ENCODE measurements at regions not wholly inside any gene's neighbourhood (a gene's known extent, or its start where the extent isn't known, plus 50 kb on each side); places are given as distances from the start of the nearest gene placed in this dataset.
"Not testable (repeated sequence)": the region's sequence is repeated elsewhere in the genome, so short reads cannot be mapped to it uniquely, and the experiment has no call there.

- not testable (repeated sequence) for TF ChIP-seq CTCF, POLR2A (IDR thresholded peaks at IDR 0.05)
These were observed 172.2 kb upstream of the KCTD7 start for GRCh38 chr7:66456431-66456830.
